SU-DHL-6 (cell line): ENCODE measurements at regions not wholly inside any gene's neighbourhood (a gene's known extent, or its start where the extent isn't known, plus 50 kb on each side); places are given as distances from the start of the nearest gene placed in this dataset.

Source experiments
- CTCF ChIP-seq: fragments of 200-600 bp; sonication (generic); IDR thresholded peaks from one replicate; pipeline ENCODE4 v1.5.1; 2017; ENCODE audit warnings: antibody characterized with exemption, mild to moderate bottlenecking, low read length, moderate library complexity; ENCODE audit not compliant: insufficient read depth, poor library complexity, severe bottlenecking
- EZH2phosphoT487 ChIP-seq: fragments of 200-600 bp; sonication (generic), shearing (Covaris generic); conservative IDR thresholded peaks from 2 replicates; pipeline ENCODE4 v1.6.1; 2018; ENCODE audit warnings: mild to moderate bottlenecking, antibody characterized with exemption, low read length, moderate library complexity, mixed read lengths

GRCh38 chr5:159386028-159386711 lies 55.9 kb upstream of the IL12B start:
- TF ChIP-seq CTCF: no peak
- no peak for TF ChIP-seq EZH2phosphoT487
